BJ (cell line): ENCODE measurements at regions not wholly inside any gene's neighbourhood (a gene's known extent, or its start where the extent isn't known, plus 50 kb on each side); places are given as distances from the start of the nearest gene placed in this dataset.
"Not testable (repeated sequence)": the region's sequence is repeated elsewhere in the genome, so short reads cannot be mapped to it uniquely, and the experiment has no call there.

ENCODE experiments used
- CTCF ChIA-PET: fragments of 350-600 bp; formaldehyde crosslinking; extraction: SDS; loops from one replicate; lab custom pipeline; 2021; ENCODE audit warnings: antibody characterized with exemption, inconsistent platforms; lab: Yijun Ruan, JAX
- POLR2A ChIA-PET: fragments of 300-600 bp; sonication (Branson Sonifier 250); formaldehyde crosslinking; extraction: SDS; loops from one replicate; lab custom pipeline; 2021; ENCODE audit warnings: antibody characterized with exemption; lab: Charles Lee
- DNase-seq: peaks from one replicate; pipeline ENCODE4 v3.0.0-alpha.2; 2011; ENCODE audit warnings: low read depth
- H3K27me3 ChIP-seq: 2 replicates; pipeline ENCODE4 v1.6.0; 2011; ENCODE audit warnings: low read length; ENCODE audit not compliant: control insufficient read depth, insufficient read depth
- H3K36me3 ChIP-seq: 2 replicates; pipeline ENCODE4 v1.5.1; 2011; ENCODE audit warnings: low read length; ENCODE audit not compliant: control insufficient read depth, insufficient read depth
- H3K4me3 ChIP-seq: 2 replicates; pipeline ENCODE4 v1.5.1; 2011; ENCODE audit warnings: low read depth, mild to moderate bottlenecking, control low read depth, low read length
- CTCF ChIP-seq: IDR thresholded peaks from 2 replicates; pipeline ENCODE4 v1.5.1; 2011; ENCODE audit warnings: low read depth, mild to moderate bottlenecking, control low read depth, inconsistent platforms, low read length, moderate library complexity; ENCODE audit not compliant: insufficient read depth

GRCh38 chrX:130498653-130499274 lies 97.0 kb downstream of the RBMX2 start:
- POLR2A ChIA-PET: no interaction called here
- Histone ChIP-seq H3K36me3 (no peaks in the 10 kb centered on the region), H3K4me3 (no peak overlapping the region), H3K27me3 (no peaks in the 10 kb centered on the region)
- TF ChIP-seq CTCF: no peak
- CTCF ChIA-PET: no interaction called here
- no peak for DNase-seq

- Histone ChIP-seq H3K4me3 (no peak overlapping the region), H3K27me3 (no peaks in the 10 kb centered on the region), H3K36me3 (no peaks in the 10 kb centered on the region)
- TF ChIP-seq CTCF: no peak
- POLR2A ChIA-PET: no interaction called here
- no peak for DNase-seq
- CTCF ChIA-PET: no interaction called here
Measured at GRCh38 chrX:130502016-130502570, 100.3 kb downstream of the RBMX2 start.

GRCh38 chrX:130504019-130504418 lies 102.2 kb downstream of the RBMX2 start:
- no peaks in the 10 kb centered on the region for H3K27me3 ChIP-seq
- ChIA-PET POLR2A (no interaction called here), CTCF (interaction anchor here (0.7 kb wide), 1 partner anchor 1677 kb away, joined by 5 read pairs; no protein-coding TSS in a partner anchor)
- no peak for TF ChIP-seq CTCF
- no peak for DNase-seq
- H3K36me3 ChIP-seq: no peaks in the 10 kb centered on the region
- no peak overlapping the region for H3K4me3 ChIP-seq

- no peak for DNase-seq
- CTCF ChIA-PET: no interaction called here
- POLR2A ChIA-PET: no interaction called here
- no peak overlapping the region for H3K4me3 ChIP-seq
- no peaks in the 10 kb centered on the region for H3K36me3 ChIP-seq
- H3K27me3 ChIP-seq: no peaks in the 10 kb centered on the region
- TF ChIP-seq CTCF: no peak
Measured at GRCh38 chrX:130507015-130507414, 105.2 kb downstream of the RBMX2 start.

- DNase-seq, H3K27me3 ChIP-seq, H3K4me3 ChIP-seq, POLR2A ChIA-PET, CTCF ChIA-PET, H3K36me3 ChIP-seq: not testable (repeated sequence)
Measured at GRCh38 chrX:130512534-130512933, 110.7 kb downstream of the RBMX2 start.

- Histone ChIP-seq H3K36me3 (no peaks in the 10 kb centered on the region), H3K4me3 (no peak overlapping the region), H3K27me3 (no peaks in the 10 kb centered on the region)
- no peak for DNase-seq
- ChIA-PET POLR2A (no interaction called here), CTCF (no interaction called here)
- TF ChIP-seq CTCF: no peak
Measured at GRCh38 chrX:130516123-130516522, 114.3 kb downstream of the RBMX2 start.
